OCI-LY7 (cell line): ENCODE measurements at regions not wholly inside any gene's neighbourhood (a gene's known extent, or its start where the extent isn't known, plus 50 kb on each side); places are given as distances from the start of the nearest gene placed in this dataset.

Experiments
- BruUV-seq: library from RNA; stranded (reverse); fragments of 400-500 nt; replicated peaks from 2 replicates; lab custom pipeline; 2021; lab: Mats Ljungman, UMichigan
- CTCF ChIA-PET: fragments of 300-600 bp; sonication (Branson Sonifier 250); formaldehyde crosslinking; loops from one replicate; lab custom pipeline; 2022; ENCODE audit warnings: antibody characterized with exemption; ENCODE audit not compliant: unreplicated experiment; lab: Charles Lee
- POLR2A ChIA-PET: fragments of 300-600 bp; sonication (Branson Sonifier 250); formaldehyde crosslinking; loops from one replicate; lab custom pipeline; 2022; ENCODE audit warnings: antibody characterized with exemption; lab: Charles Lee
- DNase-seq: peaks from one replicate; pipeline ENCODE4 v3.0.0-alpha.2; 2015; ENCODE audit warnings: low spot score
- H2AFZ ChIP-seq: fragments of 200-600 bp; sonication (generic), shearing (Covaris generic); 2 replicates; pipeline ENCODE4 v1.6.1; 2014; ENCODE audit warnings: mild to moderate bottlenecking, antibody characterized with exemption, low read length, moderate library complexity
- H3K27ac ChIP-seq: fragments of 200-600 bp; sonication (generic); 2 replicates; pipeline ENCODE4 v1.5.1; 2014; ENCODE audit warnings: mixed run types, low read depth, mild to moderate bottlenecking, moderate library complexity, low read length, inconsistent platforms; ENCODE audit not compliant: poor library complexity, severe bottlenecking
- H3K36me3 ChIP-seq: fragments of 200-600 bp; sonication (generic); 2 replicates; pipeline ENCODE4 v1.6.1; 2014; ENCODE audit warnings: mild to moderate bottlenecking, antibody characterized with exemption, low read length, moderate library complexity, mixed read lengths; ENCODE audit not compliant: insufficient read depth
- H3K4me1 ChIP-seq: fragments of 200-600 bp; sonication (generic); 2 replicates; pipeline ENCODE4 v1.5.1; 2014; ENCODE audit warnings: mild to moderate bottlenecking, low read length; ENCODE audit not compliant: insufficient read depth, poor library complexity, severe bottlenecking
- H3K4me2 ChIP-seq: fragments of 200-600 bp; sonication (generic); 2 replicates; pipeline ENCODE4 v1.6.1; 2014; ENCODE audit warnings: mild to moderate bottlenecking, low read length
- H3K4me3 ChIP-seq: fragments of 200-600 bp; sonication (generic); 2 replicates; pipeline ENCODE4 v1.5.1; 2014; ENCODE audit warnings: mild to moderate bottlenecking, low read depth, low read length; ENCODE audit not compliant: poor library complexity, severe bottlenecking
- H3K79me2 ChIP-seq: fragments of 200-600 bp; sonication (generic); 2 replicates; pipeline ENCODE4 v1.6.1; 2016; ENCODE audit warnings: low read depth, mild to moderate bottlenecking, low read length, moderate library complexity, mixed read lengths; ENCODE audit not compliant: insufficient read depth
- H3K9me2 ChIP-seq: fragments of 200-600 bp; sonication (generic); 2 replicates; pipeline ENCODE4 v1.6.1; 2016; ENCODE audit warnings: mild to moderate bottlenecking, low read length, mixed read lengths; ENCODE audit not compliant: insufficient read depth
- H3K9me3 ChIP-seq: fragments of 200-600 bp; sonication (generic); 2 replicates; pipeline ENCODE4 v1.6.1; 2014; ENCODE audit warnings: mild to moderate bottlenecking, mixed run types, low read length, mixed read lengths
- H4K20me1 ChIP-seq: fragments of 200-600 bp; sonication (generic); 2 replicates; pipeline ENCODE4 v1.6.1; 2014; ENCODE audit warnings: mild to moderate bottlenecking, antibody characterized with exemption, low read length, moderate library complexity, mixed read lengths; ENCODE audit not compliant: insufficient read depth
- EZH2phosphoT487 ChIP-seq: fragments of 200-600 bp; sonication (generic); IDR thresholded peaks from 2 replicates; pipeline ENCODE4 v1.6.1; 2018; ENCODE audit warnings: low read depth, borderline replicate concordance, mild to moderate bottlenecking, mixed run types, antibody characterized with exemption, low read length, moderate library complexity, mixed read lengths
- intact Hi-C: fragments of 100-400 bp; cut with micrococcal nuclease; formaldehyde crosslinking; loops from one replicate; pipeline ENCODE4 v1.10.0; 2022; ENCODE audit not compliant: unreplicated experiment
- TF ChIP-seq, protein P1 (sequence below): fragments of 200-600 bp; sonication (generic); conservative IDR thresholded peaks from 2 replicates; pipeline ENCODE4 v1.5.1; 2014; ENCODE audit warnings: mild to moderate bottlenecking, antibody characterized with exemption, low read length, moderate library complexity, mixed read lengths

DNA sequence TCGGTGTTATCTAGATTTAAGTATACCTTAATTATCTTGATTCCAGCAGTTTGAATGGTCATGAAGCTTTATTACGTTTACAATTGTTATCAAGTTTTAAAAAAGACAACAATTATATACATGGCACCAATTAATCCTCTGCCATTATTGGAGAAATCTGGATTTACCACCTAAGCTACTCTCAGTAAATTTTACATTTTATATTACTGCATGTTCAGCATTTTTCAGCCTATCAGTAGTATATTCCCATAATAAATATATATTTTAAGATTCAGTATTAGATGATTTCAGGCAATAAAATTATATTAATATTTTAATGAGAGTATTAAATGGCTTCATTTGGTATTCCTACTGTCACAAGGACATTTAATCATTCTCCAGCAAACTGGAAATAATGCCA lies 264.5 kb upstream of the PRDM9 start:
- no peak overlapping the region for H2AFZ ChIP-seq
- H3K4me3 ChIP-seq: no peak overlapping the region
- H3K4me1 ChIP-seq: no peaks in the 10 kb centered on the region
- H3K36me3 ChIP-seq: no peaks in the 10 kb centered on the region
- intact Hi-C loops: no loop called here
- BruUV-seq: no TSS peak
- TF ChIP-seq, protein P1, sequence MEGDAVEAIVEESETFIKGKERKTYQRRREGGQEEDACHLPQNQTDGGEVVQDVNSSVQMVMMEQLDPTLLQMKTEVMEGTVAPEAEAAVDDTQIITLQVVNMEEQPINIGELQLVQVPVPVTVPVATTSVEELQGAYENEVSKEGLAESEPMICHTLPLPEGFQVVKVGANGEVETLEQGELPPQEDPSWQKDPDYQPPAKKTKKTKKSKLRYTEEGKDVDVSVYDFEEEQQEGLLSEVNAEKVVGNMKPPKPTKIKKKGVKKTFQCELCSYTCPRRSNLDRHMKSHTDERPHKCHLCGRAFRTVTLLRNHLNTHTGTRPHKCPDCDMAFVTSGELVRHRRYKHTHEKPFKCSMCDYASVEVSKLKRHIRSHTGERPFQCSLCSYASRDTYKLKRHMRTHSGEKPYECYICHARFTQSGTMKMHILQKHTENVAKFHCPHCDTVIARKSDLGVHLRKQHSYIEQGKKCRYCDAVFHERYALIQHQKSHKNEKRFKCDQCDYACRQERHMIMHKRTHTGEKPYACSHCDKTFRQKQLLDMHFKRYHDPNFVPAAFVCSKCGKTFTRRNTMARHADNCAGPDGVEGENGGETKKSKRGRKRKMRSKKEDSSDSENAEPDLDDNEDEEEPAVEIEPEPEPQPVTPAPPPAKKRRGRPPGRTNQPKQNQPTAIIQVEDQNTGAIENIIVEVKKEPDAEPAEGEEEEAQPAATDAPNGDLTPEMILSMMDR: no peak
- TF ChIP-seq EZH2phosphoT487: no peak
- no peak for DNase-seq
- no peaks in the 10 kb centered on the region for H3K79me2 ChIP-seq
- H3K27ac ChIP-seq: no peak overlapping the region
- H3K9me2 ChIP-seq: no peaks in the 10 kb centered on the region
- no peaks in the 10 kb centered on the region for H4K20me1 ChIP-seq
- ChIA-PET POLR2A (interaction anchor here (1.3 kb wide), 1 partner anchor 11 kb away, joined by 5 read pairs; no protein-coding TSS in a partner anchor), CTCF (no interaction called here)
- H3K4me2 ChIP-seq: no peak overlapping the region
- no peaks in the 10 kb centered on the region for H3K9me3 ChIP-seq

DNA sequence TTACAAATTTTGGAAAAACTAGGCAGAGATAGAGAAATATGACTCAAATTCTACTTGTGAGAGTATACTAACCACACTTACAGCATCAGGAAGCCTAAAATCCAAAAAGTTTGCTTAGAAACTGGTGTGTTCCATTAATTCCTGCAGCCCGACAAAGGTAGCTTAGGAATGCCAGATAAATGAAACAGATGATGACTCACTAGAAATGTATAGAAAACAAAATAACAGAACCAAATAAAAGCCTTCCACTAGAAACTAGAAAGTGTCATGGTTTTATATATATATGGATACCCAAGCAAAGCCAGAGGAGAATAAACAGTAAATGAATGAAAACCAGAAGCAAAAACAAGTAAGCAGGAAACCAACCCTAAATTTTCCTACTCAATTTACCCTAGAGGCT lies 272.2 kb upstream of the PRDM9 start:
- Histone ChIP-seq H3K4me2 (no peak overlapping the region), H3K79me2 (no peaks in the 10 kb centered on the region), H3K27ac (no peak overlapping the region), H3K9me3 (no peaks in the 10 kb centered on the region), H3K4me1 (no peaks in the 10 kb centered on the region), H3K36me3 (no peaks in the 10 kb centered on the region), H4K20me1 (no peaks in the 10 kb centered on the region), H3K4me3 (no peak overlapping the region), H2AFZ (no peak overlapping the region), H3K9me2 (no peaks in the 10 kb centered on the region)
- DNase-seq: no peak
- no TSS peak for BruUV-seq
- intact Hi-C loops: no loop called here
- POLR2A ChIA-PET: no interaction called here
- CTCF ChIA-PET: no interaction called here
- no peak for TF ChIP-seq EZH2phosphoT487
- TF ChIP-seq, protein P1: no peak

DNA sequence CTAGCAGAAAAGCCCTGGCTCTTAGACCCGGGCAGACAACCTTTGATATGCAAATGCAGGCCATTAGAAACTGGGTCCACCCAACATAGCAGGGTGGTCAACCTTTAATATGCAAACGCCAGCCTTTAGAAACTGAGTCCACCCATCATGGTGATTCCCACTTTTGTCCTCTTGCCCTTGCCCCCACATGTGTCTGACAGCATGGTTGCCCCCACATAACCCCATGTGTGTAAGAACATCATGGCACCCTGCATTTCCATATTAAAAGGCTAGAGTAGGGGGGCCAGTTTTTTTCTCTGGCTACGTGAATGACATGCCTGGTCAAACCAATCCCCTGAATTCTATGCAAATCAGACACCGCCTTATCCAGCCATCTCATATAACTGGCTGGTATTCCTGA lies 273.2 kb upstream of the PRDM9 start:
- POLR2A ChIA-PET: no interaction called here

More for the DNA sequence above, 273.2 kb upstream of the PRDM9 start:
- no peak overlapping the region for H3K27ac ChIP-seq
- H3K4me1 ChIP-seq: no peaks in the 10 kb centered on the region
- H4K20me1 ChIP-seq: no peaks in the 10 kb centered on the region
- H3K36me3 ChIP-seq: no peaks in the 10 kb centered on the region
- H3K9me2 ChIP-seq: no peaks in the 10 kb centered on the region
- H2AFZ ChIP-seq: no peak overlapping the region
- no peaks in the 10 kb centered on the region for H3K79me2 ChIP-seq
- CTCF ChIA-PET: no interaction called here
- TF ChIP-seq, protein P1: no peak
- TF ChIP-seq EZH2phosphoT487: no peak
- intact Hi-C loops: no loop called here
- no peak overlapping the region for H3K4me2 ChIP-seq
- H3K4me3 ChIP-seq: no peak overlapping the region
- BruUV-seq: no TSS peak
- H3K9me3 ChIP-seq: no peaks in the 10 kb centered on the region
- DNase-seq: no peak
